Activated CD4-positive, CD25-positive, alpha-beta regulatory T cell treated with anti-CD3 and anti-CD28 coated beads, Interleukin-2, amount 50 U/mL, for 24 hours (primary cell): ENCODE measurements at regions not wholly inside any gene's neighbourhood (a gene's known extent, or its start where the extent isn't known, plus 50 kb on each side); places are given as distances from the start of the nearest gene placed in this dataset.

Source experiments
- ATAC-seq, 2 donors: fragments of 150-1000 bp; cut with Tn5 transposase; one replicate each; pipeline ENCODE4 v1.10.0; 2021; ENCODE audit warnings: mild to moderate bottlenecking in 1 of 2, moderate library complexity in 1 of 2

DNA sequence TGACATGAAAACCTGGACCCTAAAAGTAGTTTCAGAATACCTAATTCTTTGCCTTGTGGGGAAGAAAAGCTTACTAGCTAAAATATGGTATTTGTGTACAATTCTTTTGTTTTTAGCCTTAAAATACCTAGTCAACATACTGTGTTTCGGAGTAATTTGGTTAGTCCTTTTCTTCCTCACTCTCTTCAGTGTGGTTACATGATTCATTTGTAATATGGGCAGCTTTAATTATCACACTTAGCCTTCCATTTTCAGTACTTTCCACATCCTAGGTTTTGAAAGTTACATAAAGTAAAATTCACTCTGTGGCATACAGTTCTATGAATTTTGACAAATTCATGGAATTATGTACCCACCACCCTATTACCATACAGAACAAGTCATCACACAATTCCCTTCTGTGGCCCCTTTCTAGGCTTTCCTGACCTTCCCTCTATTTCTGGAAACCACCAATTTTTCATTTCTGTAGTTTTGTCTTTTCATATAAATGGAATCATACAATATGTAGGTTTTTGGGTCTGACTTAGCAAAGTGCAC, 96.2 kb downstream of the EMX2 start:
- no peak for ATAC-seq

DNA sequence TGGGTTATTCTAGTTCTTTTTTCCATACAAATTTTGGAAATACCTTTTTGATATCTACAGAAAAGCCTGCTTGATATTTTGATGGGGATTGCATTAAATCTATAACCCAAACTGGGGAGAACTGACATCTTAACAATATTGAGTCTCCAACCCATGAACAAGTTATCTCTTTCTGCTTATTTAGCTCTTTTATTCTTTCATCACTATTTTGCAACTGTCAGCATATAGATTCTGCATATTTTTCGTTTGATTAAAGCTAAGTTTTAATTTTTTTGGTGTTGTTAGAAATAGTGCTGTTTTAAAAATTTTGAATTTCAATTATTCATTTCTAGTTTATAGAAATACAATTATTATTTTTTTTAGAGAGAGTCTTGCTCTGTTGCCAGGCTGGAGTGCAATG, 97.9 kb downstream of the EMX2 start:
- no peak for ATAC-seq

DNA sequence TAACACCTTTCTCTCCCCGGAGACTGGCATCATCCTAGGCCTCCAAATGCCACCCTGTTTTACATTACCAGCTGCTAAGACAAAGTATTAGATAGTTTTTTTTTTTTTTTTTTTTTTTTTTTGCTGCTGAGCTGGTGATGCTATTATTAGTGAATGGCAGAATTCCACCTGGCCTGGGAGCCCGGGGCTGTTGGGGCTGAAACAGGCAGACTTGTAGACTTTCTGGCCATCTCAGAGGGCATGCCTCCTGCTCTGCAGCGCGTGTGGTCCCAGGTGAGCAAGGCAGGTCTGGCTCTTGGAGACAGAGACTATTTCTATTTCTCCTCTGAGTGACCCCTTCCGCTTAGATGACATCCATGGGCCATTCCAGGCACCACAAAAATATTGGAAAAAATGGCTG, 104.2 kb downstream of the EMX2 start:
- no peak for ATAC-seq

DNA sequence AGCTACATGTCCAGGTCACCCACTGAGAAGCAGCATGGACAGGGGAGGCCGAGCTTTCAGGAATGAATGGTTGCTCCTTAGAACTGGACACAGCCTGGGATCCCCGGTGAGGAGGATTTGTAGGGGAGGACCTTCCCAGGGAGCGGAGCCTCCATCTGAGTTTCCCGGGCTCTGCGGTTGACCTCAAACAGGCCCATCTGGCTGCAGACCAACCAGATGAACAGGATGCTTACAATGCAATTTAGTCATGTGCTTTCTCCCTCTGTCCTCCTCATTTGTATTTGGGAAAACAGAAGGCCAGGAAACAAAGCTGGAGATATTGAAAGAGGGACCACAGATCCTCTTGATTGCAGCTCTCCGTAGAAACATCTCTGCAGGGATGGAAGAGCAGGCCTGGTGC, 104.8 kb downstream of the EMX2 start:
- ATAC-seq: no peak

DNA sequence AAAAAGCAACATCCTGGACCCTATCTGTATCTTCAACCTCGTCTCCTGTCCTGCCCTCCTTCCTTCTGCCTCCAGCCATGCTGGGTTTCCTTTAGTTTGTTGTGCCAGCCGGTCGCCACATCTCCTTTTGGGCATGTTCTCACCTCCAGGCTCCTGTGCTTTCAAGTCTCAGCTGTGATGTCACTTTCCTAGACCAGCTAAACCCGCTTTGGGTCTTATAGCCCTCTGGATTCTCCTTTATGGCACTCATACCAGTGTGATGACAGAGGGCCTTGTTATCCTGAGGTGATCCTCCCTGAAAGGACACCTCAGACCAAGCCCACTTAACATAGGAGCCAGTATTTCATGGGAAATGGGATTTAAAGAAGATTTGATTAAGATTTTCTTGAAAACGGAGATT, 108.6 kb downstream of the EMX2 start:
- ATAC-seq: no peak

DNA sequence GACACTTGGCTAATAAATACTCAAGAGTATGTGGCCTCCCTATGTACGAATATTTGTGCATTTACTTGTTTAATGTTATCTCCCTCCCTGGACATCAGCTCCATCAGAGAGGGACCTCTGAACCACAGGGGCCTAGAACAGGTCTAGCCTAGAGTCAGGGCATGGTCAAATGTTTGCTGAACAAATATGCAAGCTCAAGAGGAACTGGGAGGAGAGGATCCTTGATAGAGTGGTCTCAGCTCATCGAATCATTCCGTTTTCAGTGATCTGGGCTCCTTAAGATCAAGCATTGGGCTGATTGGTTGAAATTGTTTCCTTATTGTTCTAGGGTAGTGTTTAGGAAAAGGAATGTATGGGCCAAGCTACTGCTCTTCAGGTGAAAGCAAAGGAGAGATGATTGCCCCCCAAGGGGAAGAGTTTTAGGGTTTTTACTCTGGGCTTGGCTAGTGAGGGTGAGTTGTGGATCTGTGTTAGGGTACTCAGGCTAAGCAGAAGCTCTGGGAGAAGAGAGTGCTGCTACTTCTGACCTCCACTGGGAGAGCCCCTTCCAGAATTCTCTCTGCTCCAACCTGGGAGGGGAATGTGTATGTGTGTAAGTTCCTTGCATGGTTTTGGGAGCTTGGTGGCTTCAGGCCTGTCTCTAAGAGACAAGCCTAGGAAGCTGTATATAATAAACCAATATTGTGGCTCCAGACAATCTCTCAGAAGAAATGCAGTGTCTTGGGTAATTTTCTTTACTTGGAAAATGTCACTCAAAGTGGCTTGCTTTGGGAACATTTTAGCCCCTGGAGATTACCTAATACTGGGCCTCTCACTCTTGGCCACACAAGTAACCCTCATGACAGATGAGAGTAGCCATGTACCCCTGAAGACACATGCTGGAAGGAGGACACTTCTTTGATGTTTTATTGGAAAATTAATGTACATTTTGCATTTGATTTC, 110.0 kb downstream of the EMX2 start:
- ATAC-seq: no peak

DNA sequence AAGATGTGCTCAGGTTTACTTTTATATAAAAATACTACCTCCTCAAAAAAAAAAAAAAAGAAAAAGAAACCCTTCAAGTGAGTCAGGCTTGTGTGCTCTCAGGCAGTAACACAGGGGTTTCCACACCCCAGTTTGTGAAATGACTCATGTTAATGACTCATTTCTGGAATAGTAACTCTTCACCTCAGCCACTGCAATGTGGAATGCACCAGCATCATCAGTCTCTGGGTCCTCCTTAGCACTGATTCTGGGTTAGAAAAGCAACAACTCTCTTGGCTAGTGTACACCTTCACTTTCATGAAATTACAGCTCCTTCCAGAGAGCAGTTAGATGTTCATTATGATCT, 110.6 kb downstream of the EMX2 start:
- peak; percentile 84 to 96 for ATAC-seq

DNA sequence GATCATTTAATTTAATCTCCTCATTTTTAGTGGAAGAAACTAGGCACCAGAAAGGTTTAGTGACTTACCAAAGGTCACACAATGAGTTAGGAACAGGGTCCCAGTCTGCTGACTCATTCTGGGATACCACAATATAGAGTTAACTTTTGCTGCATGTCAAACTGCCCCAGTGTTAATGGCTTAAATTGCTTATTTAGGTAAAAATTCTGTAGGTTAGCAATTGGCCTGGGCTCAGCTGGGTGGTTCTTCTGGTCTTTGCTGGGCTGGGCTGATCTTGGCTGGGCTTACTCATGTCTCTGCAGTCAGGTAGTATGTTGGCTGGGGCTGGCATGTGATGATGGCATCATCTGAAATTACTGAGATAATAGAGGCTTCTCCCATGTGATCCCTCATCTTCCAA, 111.6 kb downstream of the EMX2 start:
- ATAC-seq: no peak

DNA sequence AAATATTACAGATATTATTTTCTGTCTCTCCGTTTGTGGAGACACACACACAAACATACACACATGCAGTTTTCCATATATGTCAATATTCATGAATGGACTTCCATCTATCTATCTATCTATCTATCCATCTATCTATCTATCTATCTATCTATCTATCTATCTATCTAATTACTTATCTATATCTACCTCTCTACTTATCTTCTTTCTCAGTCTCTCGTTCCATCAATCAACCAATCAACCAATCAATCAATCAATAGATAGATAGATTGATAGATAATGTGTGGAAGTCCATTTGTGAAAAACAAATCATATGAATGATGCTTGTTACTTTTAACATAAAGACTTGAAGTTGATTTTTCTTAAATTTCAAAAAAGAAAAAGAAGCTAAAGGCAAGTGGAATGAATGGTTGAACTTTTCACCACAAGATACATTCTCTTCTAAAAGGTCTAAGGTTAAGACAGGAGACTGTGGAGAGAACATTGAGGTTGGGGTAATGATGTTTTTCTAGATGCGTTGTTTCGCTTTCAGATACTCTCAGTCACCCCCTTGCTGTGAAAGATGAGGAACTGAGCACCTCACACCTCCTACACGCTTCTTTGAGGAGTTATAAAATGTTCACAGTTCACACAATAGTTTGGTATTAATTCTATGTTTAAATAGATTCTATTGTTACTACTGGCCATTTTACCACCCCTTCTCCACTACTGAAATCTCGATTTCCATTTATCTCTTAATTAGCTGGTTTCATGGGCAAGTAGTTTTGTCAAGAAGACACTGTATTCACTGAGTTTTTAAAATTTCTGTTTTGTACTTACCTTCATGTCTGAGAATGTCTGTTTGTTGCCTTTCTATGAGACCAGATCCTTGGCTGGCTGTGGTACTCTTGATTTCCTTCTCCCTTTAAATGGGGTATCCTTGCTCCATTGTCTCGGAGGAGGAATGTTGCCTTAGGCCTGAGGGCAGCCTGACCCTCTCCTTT, 114.1 kb downstream of the EMX2 start:
- peak; percentile 33 to 42 for ATAC-seq

DNA sequence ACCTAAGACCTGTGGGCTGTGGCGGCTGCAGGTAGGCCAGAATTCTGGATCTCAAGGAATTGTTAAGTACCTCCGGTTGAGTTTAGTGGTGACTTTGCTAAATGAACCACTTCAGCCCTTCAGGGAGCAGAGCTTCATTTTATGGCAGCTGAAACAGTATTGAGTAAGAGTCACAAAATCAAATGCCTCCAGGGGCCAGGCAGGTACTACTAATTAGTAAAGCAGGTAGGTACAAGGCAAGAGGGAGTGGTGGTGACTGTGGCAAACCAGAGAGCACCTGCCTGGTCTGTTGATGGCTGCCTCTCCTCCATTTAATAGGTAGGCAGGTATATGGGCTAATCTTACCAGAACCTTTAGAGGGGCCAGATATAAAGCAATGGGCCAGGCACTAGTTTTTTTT, 118.8 kb downstream of the EMX2 start:
- no peak for ATAC-seq

DNA sequence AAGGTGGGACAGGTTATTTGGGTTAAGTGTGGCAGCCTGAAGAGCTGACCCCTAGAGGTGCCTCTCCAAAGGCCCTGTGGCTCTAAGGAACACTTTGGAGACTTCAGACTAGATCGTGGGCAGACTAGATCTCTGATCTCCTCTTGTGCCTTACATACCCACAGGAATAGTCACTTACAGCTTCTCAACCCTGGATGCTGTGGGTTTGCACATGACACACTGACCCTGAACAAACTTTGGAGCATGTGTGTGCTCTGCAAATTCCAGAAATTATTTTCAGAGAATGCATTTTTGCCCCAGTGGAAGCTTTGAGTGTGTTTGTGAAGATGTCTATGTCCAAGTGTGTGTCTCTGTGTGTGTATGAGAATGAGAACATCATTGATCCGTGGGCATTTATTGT, 119.6 kb downstream of the EMX2 start:
- ATAC-seq: no peak

DNA sequence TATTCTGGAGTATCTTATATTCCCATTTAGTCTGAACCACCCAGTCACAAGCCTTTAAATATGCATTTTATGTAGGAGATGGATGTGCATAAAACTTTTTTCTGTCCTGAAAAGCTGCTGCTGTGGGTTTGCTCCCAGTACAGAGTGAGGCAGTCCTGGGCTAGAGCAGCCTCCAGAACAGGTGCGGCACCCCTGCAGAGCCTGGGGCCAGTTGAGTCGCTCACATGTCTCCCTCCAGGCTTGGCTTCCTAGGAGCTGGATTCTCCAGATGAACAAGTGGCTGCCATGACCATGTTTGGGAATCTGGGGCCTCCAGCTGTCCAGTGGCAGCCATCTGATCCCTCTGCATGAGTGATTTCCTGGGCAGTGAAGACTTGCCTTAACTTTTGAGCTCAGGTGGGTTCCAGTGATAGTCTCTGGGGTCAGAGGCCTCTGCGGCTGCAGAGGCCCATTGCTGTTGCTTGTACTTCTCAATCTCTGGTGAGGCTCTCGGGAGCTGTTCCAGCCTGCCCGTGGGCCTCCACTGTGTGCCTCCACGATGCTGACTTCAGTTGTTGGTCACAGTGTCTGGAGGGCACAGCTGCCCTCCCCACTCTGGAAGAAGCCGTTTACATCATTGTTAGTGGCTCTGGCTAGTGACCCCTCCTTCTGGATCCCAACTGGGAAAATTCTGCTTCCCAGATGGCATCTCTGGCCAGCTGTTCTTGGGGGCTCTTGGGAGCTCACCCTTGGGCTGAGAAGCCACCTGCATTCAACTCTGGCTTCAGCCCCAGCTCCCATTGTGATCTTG, 120.4 kb downstream of the EMX2 start:
- no peak for ATAC-seq

DNA sequence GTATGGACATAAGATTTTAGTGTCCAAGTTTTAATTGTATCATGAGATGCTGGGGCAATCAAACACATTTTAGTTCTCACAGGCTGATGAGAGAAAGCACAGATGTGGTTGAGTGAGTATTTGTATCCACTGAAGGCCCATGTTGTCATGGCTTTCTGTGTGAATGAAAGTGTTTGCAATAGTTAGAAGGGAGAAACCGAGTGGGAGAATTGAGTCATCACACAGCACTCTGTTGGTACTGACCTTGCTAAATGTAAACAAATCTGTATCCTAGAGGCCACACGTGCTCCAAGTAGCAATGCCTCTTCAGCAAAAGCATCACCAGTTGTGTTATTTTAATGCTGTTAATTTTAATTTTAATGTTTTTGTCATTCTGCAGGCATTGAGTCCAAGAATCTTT, 121.2 kb downstream of the EMX2 start:
- no peak for ATAC-seq

DNA sequence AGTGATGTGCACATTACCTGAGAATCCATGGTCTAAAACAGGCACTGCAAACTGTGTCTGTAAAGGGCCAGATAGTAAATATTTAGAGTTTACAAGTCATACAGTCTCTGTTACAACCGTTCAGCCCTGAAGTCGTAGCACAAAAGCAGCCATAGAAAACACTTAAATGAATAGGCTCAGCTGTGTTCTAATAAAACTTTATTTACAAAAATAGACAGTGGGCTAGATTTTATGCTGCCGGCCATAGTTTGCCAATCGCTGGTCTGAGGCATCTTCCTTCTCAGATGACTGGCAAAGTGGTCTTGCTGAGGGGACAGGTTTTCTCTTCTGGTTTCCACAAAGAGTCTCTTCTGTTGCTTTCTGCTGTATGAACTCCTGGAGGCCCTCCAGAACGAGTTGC, 121.7 kb downstream of the EMX2 start:
- no peak for ATAC-seq

DNA sequence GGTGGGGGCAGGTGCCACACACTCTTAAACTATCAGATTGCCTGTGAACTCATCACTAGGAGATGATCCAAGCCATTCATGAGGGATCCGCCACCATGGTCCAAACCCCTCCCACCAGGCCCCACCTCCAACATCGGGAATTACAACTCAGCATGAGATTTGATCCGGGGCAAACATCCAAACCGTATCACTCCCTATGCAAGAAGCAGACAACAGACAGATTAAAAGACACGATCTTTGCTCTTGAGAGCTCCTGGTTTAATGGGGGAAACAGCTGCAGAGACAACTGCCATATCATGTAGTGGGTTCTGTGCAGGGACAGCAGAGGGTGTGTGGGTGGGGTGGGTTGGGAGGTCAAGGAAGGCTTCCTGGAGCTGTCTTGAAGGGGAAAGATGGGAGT, 123.6 kb downstream of the EMX2 start:
- ATAC-seq: no peak

DNA sequence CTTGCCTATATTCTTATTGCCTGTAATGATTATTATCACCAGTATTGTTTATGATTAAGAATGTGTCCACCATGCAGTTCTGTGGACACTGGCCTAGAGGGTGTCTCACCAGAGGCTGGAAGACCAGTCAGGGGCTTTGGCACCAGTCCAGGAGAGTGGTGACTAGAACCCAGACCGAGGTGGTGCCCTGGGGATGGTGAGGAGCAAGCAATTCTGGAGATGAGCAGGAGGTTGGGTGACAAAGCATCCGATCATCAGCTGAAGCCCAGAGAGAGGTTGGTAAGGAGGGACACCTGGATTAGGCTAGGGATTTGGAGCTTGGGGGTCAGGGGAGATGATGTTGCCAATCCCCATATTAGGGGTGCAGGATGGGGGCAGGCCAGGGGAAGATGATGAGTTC, 124.4 kb downstream of the EMX2 start:
- no peak for ATAC-seq

DNA sequence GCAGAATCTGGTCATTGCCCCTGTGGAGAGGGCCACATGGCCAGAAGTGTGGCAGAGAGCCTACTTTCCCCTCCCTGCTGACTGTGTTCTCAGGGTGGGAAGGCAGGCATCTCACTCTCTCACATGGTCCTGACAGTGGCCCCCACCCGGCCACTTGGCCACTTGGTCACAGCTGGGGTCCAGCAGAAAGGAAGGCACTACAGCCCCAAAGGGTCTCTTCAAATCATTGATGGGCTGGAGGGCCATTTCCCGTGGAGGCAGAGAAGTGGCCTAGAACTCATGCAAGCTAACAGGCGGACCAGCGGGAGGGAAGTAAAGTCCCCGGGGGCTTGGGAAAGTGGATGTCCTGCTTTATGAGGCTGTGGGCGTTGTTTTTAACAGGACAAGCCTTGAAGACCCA, 125.3 kb downstream of the EMX2 start:
- no peak for ATAC-seq

DNA sequence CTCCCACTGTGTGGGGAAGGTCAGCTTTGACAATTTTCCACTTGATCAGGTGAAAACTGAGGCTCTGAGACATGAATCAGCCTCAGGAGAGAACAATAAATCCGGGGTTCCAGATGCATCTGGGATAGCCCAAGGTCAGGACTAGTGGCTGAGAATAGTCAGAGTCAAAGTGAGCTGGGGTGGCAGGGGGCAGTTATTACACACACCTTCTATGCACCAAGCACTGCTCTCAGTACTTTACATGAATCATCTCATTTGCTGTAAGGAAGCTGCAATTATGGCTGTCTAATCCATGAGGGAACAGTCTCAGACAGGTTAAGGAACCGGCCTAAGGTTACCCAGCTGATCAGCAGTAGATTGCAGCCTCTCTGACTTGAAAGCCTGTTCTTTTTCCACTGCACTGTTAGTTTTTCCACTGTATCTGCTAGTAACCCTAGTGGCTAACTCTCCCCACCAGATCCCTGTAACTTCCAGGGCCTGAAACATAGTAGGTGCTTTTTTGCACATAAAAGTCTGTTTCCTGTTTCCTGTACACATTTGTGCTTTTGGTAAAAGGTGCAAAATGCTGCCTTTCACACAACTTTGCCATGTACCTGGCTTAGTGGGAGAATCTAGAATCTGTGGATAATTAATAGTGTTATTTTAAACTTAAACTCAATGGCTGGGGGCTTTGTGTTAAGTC, 125.9 kb downstream of the EMX2 start:
- ATAC-seq: no peak

DNA sequence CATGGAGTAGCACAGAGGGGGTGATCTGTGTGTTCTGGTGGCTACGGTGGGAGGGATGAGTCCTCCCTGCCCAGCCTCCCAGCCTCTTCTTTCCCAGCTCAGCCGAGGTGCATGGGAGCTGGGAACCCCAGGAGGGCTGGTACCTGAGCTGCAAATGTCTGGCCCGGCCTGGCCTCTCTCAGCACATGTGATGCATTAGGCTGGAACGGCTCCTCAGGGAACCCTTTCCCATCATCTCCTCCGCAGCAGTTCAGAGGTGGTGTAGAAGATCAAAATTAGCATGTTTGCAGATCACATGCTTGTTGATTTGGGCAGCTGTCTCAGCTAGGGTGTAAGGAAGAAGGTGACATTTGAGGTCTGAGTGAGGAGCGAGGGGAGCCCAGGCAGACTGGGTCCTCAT, 126.6 kb downstream of the EMX2 start:
- no peak for ATAC-seq

DNA sequence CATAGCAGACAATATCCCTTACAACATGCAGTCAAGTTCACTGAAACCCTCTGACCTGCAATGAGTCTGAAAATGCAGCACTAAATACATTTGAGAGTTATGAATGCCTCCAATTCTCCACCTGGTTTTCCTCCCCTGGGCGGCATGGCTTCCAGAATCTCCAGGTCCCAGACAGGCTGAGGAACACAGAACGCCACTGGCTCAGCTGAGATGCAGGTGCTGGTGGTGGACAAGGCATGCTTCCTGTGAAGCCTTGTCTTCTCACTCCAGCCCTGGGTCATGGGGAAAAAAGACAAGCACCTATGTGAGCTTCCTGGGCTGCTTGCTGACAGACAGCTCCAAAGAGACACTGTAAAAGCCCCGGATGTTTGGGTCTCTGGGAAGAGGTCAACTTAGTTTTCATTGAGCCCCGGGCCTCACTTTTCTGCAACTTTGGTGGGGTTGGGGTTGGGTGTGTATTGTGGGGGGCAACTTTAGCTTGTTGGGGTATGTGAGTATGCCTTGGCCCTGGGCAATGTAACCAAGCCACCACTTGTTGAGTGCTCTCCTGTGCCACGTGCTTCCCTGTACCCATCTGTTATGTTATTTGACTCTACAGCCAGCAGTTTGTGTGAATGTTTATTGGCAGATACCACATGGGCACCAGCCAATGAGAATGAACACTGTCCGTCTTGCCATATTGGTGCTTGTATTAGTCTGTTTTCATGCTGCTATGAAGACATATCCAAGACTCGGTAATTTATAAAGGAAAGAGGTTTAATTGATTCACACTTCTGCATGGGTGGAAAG, 127.8 kb downstream of the EMX2 start:
- ATAC-seq: no peak
